HuH-7 (cell line): ENCODE measurements at regions not wholly inside any gene's neighbourhood (a gene's known extent, or its start where the extent isn't known, plus 50 kb on each side); places are given as distances from the start of the nearest gene placed in this dataset.
"Not testable (repeated sequence)": the region's sequence is repeated elsewhere in the genome, so short reads cannot be mapped to it uniquely, and the experiment has no call there.

Experiments
- DNase-seq: peaks from one replicate; pipeline ENCODE4 v3.0.0; 2011; ENCODE audit warnings: low spot score

DNA sequence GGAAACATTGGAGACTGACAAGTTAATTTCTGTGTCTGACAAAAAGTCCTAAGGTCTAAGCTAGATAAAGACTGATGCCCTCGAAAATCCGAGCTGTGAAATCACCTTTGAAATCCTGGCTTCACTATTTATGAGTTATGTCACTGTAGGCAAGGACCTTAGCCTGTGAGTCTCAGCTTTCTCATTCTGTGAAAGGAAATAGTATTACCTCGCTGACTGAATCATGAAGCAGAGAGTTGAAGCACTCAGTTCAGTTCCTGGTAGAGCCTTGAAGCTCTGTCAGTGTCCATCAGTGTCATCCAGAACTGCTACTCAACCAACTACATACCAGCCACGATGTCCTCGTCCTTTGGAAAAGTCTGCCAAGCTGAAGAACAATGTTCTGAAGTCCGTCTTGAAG lies 1025.6 kb upstream of the GYPC start:
- no peak for DNase-seq

DNA sequence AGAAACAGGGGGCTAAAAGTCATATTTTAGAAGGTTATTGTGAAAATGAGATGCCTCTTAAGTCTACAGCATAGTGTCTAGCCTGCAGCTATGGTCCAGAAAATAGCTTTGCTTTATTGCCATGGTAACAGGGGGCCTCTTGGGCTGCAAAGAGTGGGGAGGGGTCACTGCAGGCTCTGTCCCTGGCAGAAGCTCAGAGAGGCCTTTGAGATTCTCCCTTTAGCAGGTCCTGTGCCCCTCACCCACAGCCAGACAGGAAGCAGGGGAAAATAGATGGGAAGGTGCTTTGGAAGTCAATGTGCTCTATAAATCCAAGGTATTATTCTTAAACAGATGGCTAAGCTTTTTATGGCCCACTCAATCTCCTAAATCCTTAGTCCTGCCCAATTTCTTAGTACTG lies 1021.3 kb upstream of the GYPC start:
- no peak for DNase-seq

- DNase-seq = no peak
Observed at GRCh38 chr2:125638345-125638744, 1017.6 kb upstream of the GYPC start.

DNA sequence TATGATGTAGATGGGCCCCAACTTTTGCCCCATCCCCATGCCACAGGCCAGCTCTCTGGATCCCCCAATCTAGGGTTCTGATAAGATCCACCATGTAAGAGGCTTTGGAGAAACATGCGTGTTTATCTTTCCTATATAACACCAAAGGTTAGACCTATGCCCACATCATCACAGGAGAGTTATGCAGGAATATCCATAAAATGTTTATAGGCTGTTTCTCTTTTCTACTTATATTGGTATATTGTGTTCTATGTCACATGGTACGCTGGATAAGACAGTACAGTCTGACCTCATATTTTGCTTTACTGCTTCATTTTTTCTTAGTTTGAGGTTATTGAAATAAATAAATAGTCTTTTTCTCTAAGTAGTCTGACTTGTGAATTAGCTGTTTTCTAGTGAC lies 1013.9 kb upstream of the GYPC start:
- DNase-seq = no peak

DNA sequence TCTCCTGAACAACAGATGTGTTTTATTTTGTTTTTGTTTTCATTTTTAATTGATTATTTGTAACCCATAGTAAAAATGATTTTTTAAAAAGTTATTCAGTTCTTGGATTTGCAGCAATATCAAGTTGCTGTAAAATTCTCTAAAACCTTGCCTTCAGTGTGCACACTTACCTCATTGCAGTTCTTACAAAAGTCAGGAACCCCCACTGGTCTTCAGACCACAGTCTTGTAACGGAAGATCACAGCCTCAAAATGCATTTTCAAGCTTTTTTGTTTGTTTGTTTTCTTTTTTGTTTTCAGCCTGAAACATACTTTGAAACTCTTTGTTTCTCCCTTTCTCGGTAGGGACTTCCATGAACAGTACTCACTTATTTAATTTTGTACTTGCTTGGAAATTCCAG lies 1012.8 kb upstream of the GYPC start:
- DNase-seq = no peak

DNA sequence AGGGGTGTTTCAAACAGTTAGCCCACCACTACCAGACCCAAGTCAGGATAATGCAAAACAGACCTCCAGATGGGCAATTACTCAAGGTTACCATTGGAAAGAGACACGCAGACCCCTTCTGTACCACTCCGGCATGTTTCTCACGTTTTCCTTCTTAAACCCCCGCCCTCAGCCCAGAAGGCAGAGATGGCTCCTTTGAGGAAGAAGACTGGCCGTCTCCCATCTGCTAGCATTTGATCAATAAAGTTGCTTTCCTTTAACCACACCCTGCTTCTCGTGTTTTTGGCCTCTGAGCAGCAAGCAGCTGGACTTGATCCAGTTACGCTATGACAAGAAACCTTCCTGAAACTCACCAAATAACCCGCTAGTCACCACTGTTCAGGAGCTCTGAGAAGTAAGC lies 1012.4 kb upstream of the GYPC start:
- no peak for DNase-seq

GRCh38 chr2:125644257-125644656 lies 1011.7 kb upstream of the GYPC start:
- no peak for DNase-seq

- DNase-seq = no peak
Observed at GRCh38 chr2:125652280-125652679, 1003.7 kb upstream of the GYPC start.

DNA sequence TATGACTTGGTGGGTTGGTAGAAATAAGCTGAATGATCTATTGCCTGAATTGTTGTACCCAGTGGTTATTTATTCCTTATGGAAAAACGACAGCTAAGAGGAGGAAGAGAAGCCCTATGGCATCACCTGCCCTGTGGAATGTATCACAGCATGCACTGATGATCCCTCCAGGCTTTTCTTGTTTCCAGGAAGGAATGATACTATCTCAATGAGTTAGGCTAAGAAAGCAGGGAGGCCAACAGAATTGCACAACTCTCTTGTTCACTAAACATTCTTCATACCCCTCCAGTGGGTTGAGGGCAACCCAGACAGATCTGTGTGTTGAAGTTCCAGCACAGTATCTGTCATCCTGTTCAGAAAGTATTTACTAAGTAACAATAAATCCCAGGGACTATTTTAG lies 1001.7 kb upstream of the GYPC start:
- DNase-seq = no peak

DNA sequence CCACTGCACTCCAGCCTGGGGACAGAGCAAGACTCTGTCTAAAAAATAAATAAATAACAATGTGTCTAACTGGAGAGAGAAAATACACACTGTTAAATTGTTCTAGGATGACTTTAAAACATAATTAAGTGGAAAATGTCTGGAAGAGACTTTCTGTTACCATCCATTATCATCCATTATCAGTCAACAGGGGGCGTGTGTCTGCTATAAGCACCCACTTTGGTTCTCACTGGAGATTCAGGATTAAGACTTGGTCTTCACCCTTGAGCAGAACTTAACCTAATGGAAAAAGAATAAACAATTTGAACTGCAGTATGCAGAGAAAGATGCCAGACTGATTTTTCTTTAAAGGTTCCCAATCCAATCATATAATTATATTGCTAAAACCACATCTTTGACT lies 999.8 kb upstream of the GYPC start:
- no peak for DNase-seq

DNA sequence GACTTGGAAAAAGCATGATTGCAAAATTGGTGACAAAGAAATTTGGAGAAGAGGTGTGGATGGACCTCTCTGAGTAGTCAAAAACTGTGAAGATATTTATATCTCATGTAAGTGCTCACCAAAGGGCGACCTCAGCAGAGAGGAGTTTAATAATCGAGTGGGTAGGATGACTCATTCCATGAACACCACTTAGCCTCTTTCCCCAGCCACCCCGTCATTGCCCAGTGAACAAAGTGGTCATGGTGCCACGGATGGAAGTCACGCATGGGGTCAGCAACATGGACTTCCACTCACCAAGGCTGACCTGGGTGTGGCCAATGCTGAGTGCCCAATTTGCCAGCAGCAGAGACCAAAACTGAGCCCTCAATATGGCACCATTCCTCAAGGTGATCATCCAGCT lies 997.4 kb upstream of the GYPC start:
- no peak for DNase-seq

GRCh38 chr2:125660369-125660768 lies 995.6 kb upstream of the GYPC start:
- not testable (repeated sequence) for DNase-seq

DNA sequence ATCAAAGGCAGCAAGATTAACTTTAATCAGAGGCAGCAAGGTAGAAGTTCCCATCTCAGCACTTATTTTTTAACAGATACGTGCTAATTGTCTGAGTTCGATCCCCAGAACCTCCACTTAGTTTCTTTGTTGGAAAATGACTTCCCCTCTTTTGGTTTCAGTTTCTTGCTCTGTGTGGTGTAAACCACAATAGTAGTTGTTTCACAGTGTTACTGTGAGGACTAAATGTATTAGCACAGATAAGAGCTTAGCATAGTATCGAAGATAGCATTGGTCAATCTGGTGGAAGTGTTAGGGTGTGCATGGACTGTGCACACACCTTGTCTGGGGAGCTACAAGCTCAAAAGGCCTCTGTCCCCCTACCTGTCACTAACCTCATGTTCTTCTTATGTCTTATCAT lies 988.3 kb upstream of the GYPC start:
- no peak for DNase-seq

GRCh38 chr2:125679903-125680302 lies 976.1 kb upstream of the GYPC start:
- no peak for DNase-seq

DNA sequence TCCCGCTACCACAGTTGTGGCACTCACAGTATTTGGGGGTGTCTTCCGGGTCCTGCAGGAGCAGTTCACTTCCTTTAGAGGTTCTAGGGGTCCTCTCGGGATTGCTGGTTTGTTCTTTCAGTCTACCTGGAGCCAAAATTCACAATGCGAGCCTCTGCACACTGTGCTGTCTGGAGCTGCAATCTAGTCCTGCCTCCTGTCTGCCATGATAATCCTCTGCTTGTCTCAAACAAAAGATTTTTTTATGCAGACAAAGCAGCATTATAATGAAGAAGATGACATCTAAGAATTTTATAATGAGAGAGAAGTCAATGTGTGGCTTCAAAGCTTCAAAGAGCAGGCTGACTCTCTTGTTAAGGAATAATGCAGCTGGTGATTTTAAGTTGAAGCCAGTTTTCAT lies 975.1 kb upstream of the GYPC start:
- DNase-seq = no peak

GRCh38 chr2:125681576-125681975 lies 974.4 kb upstream of the GYPC start:
- no peak for DNase-seq

DNA sequence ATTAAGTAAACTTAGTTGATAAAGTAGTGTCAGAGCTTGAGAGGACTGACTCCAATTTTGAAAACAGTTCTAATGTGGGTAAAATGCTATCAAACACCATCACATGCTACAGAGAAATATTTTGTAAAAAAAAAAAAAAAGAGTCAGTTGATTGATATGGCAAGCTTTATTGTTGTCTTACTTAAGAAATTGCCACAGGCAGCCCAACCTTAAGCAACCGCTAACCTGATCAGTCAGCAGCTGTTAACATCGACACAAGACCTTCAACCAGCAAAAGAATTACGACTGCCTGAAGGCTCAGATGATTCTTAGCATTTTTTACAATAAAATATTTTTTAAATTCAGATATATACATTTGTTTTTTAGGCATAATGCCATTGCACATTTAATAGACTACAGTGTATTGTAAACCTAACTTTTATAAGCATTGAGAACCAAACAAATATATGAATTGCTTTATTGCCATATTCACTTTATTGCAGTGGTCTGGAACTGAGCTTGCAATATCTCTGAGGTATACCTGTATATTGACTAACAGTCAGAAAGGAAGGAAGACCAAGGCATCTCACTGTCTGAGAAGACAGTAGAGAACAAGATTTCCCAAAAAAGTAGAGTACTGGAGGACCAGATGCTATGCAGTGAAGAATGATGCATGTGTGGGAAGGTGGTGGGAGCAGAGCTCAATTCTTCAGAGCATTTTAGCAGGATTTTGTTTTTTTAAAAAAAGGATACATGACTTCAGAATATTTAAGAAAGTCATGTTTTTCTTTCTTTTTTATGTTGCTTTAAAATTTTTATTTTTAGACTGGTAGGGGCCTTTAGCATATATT lies 973.8 kb upstream of the GYPC start:
- no peak for DNase-seq

GRCh38 chr2:125684256-125684655 lies 971.7 kb upstream of the GYPC start:
- no peak for DNase-seq

DNA sequence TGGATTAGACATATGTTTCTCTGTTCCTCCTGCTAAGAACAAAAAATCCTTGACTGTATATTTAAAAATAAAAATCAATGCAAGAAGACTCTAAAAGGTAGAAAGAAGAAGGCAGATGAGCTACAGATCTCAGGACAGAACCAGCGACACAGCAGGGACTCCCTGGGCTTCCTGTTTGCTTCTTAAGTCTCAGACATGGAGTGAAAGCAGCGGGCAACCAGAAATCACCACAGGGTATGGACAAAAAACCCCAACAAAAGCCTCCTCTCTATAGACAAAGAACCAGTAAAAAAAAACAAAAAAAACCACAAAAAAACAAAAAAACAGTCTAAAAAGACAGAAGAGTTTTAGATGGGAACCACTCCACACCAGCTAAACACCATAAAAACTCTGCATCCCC lies 971.0 kb upstream of the GYPC start:
- DNase-seq = no peak

GRCh38 chr2:125696560-125696959 lies 959.4 kb upstream of the GYPC start:
- DNase-seq = no peak

DNA sequence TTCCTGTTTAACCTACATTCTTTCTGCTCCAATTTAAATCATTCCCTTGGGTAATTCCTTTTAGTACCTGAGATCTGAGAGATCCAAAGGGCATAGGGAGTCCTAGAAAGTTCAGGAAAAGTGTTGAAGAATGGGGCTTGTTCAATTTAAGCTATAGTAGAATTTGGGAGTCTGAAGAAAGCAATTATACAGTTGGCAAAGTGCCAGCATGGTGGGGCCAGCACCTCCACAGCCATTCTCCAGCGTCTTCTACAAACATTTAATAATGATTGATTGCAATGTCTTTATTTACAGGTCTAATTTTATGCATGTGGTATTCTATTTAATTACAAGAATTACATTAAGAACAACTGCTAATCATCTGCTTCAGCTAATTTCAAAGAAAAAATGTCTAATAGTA lies 957.7 kb upstream of the GYPC start:
- DNase-seq = no peak

- no peak for DNase-seq
Observed at GRCh38 chr2:125701070-125701469, 954.9 kb upstream of the GYPC start.

DNA sequence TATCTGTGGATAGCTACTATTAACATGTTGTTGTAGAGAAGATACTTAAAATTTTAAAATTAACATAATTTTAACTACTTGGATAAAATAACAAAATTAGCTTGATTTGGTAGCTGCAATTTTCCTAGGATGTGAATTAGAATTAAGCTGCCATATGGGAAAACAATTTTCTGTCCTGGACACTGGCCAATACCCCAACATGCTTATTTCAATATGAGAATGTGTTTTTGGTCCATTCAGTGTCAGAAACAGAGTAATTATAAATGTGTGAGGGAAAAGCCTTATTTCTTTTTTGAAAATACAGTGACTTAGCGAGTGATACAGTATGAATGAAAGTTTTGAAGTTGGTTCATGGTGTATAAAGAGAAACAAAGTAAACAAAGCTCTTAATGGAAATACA lies 948.3 kb upstream of the GYPC start:
- no peak for DNase-seq

DNA sequence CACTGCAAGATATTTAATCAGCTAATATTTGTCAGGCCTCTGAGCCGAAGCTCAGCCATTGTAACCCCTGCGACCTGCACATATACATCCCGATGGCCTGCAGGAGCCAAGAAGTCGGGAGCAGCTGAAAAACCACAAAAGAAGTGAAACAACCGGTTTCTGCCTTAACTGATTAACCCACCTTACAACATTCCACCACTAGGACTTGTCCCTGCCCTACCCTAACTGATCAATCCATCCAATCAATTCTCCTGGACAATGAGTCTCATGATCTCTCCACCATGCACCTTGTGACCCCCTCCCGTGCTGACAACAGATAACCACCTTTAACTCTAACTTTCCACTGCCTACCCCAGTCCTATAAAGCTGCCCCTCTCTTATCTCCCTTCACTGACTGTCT lies 945.4 kb upstream of the GYPC start:
- no peak for DNase-seq

- no peak for DNase-seq
Observed at GRCh38 chr2:125711075-125711474, 944.9 kb upstream of the GYPC start.
